GM11168 (cell line): ENCODE measurements at regions not wholly inside any gene's neighbourhood (a gene's known extent, or its start where the extent isn't known, plus 50 kb on each side); places are given as distances from the start of the nearest gene placed in this dataset.

Source experiments
- in situ Hi-C: fragments of 300-500 bp; cut with MboI; formaldehyde crosslinking; loops from one replicate; pipeline ENCODE4 v1.12.0; 2022; ENCODE audit warnings: low sequenced_read_pairs; ENCODE audit not compliant: unreplicated experiment

GRCh38 chr6:105968603-105969333, 117.4 kb upstream of the PRDM1 start:
- in situ Hi-C loops = no loop called here

- in situ Hi-C loops = no loop called here
Measured at GRCh38 chr6:105967917-105968602, 118.1 kb upstream of the PRDM1 start.

- in situ Hi-C loops = no loop called here
Measured at GRCh38 chr6:105966481-105966880, 119.7 kb upstream of the PRDM1 start.

- in situ Hi-C loops = no loop called here
Measured at GRCh38 chr6:105964979-105965760, 121.0 kb upstream of the PRDM1 start.

GRCh38 chr6:105954148-105954547, 132.0 kb upstream of the PRDM1 start:
- in situ Hi-C loops = no loop called here

GRCh38 chr6:105952772-105953690, 133.1 kb upstream of the PRDM1 start:
- in situ Hi-C loops = no loop called here

- in situ Hi-C loops = no loop called here
Measured at GRCh38 chr6:105952326-105952725, 133.8 kb upstream of the PRDM1 start.

GRCh38 chr6:105951322-105951721, 134.8 kb upstream of the PRDM1 start:
- in situ Hi-C loops = no loop called here

- in situ Hi-C loops = no loop called here
Measured at GRCh38 chr6:105949869-105950268, 136.3 kb upstream of the PRDM1 start.

GRCh38 chr6:105943514-105943913, 142.6 kb upstream of the PRDM1 start:
- in situ Hi-C loops = no loop called here

GRCh38 chr6:105941621-105942412, 144.3 kb upstream of the PRDM1 start:
- in situ Hi-C loops = no loop called here

- in situ Hi-C loops = no loop called here
Measured at GRCh38 chr6:105940990-105941389, 145.1 kb upstream of the PRDM1 start.

- in situ Hi-C loops = no loop called here
Measured at GRCh38 chr6:105936972-105937371, 149.2 kb upstream of the PRDM1 start.

GRCh38 chr6:105935416-105935815, 150.7 kb upstream of the PRDM1 start:
- in situ Hi-C loops = no loop called here

GRCh38 chr6:105934708-105935107, 151.4 kb upstream of the PRDM1 start:
- in situ Hi-C loops = no loop called here

GRCh38 chr6:105932440-105932839, 153.7 kb upstream of the PRDM1 start:
- in situ Hi-C loops = no loop called here

GRCh38 chr6:105929626-105930025, 156.5 kb upstream of the PRDM1 start:
- in situ Hi-C loops = no loop called here

- in situ Hi-C loops = no loop called here
Measured at GRCh38 chr6:105926318-105926717, 159.8 kb upstream of the PRDM1 start.

GRCh38 chr6:105925706-105926105, 160.4 kb upstream of the PRDM1 start:
- in situ Hi-C loops = no loop called here
